BLaER1 (cell line): ENCODE measurements at regions not wholly inside any gene's neighbourhood (a gene's known extent, or its start where the extent isn't known, plus 50 kb on each side); places are given as distances from the start of the nearest gene placed in this dataset.

Experiments used
- H3K27ac ChIP-seq: shearing (Covaris generic); formaldehyde crosslinking; 2 replicates; pipeline ENCODE4 v1.8.1; 2022
- H3K27me3 ChIP-seq: shearing (Covaris generic); formaldehyde crosslinking; 2 replicates; pipeline ENCODE4 v1.8.1; 2022
- H3K36me3 ChIP-seq: shearing (Covaris generic); formaldehyde crosslinking; 2 replicates; pipeline ENCODE4 v1.8.1; 2022
- H3K4me1 ChIP-seq: shearing (Covaris generic); formaldehyde crosslinking; 2 replicates; pipeline ENCODE4 v1.8.1; 2022
- H3K4me2 ChIP-seq: shearing (Covaris generic); formaldehyde crosslinking; 2 replicates; pipeline ENCODE4 v1.8.1; 2022
- H3K4me3 ChIP-seq: shearing (Covaris generic); formaldehyde crosslinking; 2 replicates; pipeline ENCODE4 v1.8.1; 2022
- H3K9ac ChIP-seq: shearing (Covaris generic); formaldehyde crosslinking; 2 replicates; pipeline ENCODE4 v1.8.1; 2022
- H3K9me3 ChIP-seq: shearing (Covaris generic); formaldehyde crosslinking; 2 replicates; pipeline ENCODE4 v1.8.1; 2022
- H4K20me1 ChIP-seq: shearing (Covaris generic); formaldehyde crosslinking; 2 replicates; pipeline ENCODE4 v1.8.1; 2022
- Cebpa-rat ChIP-seq: shearing (Covaris generic); IDR thresholded peaks from 2 replicates; pipeline ENCODE4 v1.8.1; 2022

GRCh38 chr9:108673386-108673785 is 182.4 kb downstream of the ACTL7B start:
- Histone ChIP-seq H3K27me3 (no peaks in the 10 kb centered on the region), H3K27ac (no peak overlapping the region)
- TF ChIP-seq Cebpa-rat = no peak

GRCh38 chr9:108672475-108673190 is 183.2 kb downstream of the ACTL7B start:
- H4K20me1 ChIP-seq = no peaks in the 10 kb centered on the region
- H3K27ac ChIP-seq = no peak overlapping the region

More at GRCh38 chr9:108673386-108673785, 182.4 kb downstream of the ACTL7B start:
- Histone ChIP-seq H3K4me1 (peaks cover 24% of the 10 kb centered on the region), H3K4me3 (no peak overlapping the region), H3K4me2 (no peak overlapping the region), H3K36me3 (no peaks in the 10 kb centered on the region), H4K20me1 (no peaks in the 10 kb centered on the region), H3K9ac (no peak overlapping the region), H3K9me3 (no peaks in the 10 kb centered on the region)

GRCh38 chr9:108671794-108672193 is 184.0 kb downstream of the ACTL7B start:
- H3K9ac ChIP-seq = no peak overlapping the region
- H3K27me3 ChIP-seq = no peaks in the 10 kb centered on the region
- no peaks in the 10 kb centered on the region for H3K36me3 ChIP-seq
- peaks cover 20% of the 10 kb centered on the region for H3K4me1 ChIP-seq
- no peak overlapping the region for H3K4me2 ChIP-seq
- no peak for TF ChIP-seq Cebpa-rat
- no peak overlapping the region for H3K27ac ChIP-seq
- H3K4me3 ChIP-seq = no peak overlapping the region
- H3K9me3 ChIP-seq = peaks cover 10% of the 10 kb centered on the region; the same call in 1 of the 2 replicates
- H4K20me1 ChIP-seq = no peaks in the 10 kb centered on the region

More at GRCh38 chr9:108672475-108673190, 183.2 kb downstream of the ACTL7B start:
- 0 out of 2 replicates have a peak, but pooled peaks cover 3% of the 10 kb centered on the region for H3K9me3 ChIP-seq
- no peak overlapping the region for H3K4me3 ChIP-seq
- no peaks in the 10 kb centered on the region for H3K36me3 ChIP-seq
- no peak overlapping the region for H3K9ac ChIP-seq
- H3K4me1 ChIP-seq = peaks cover 27% of the 10 kb centered on the region
- H3K4me2 ChIP-seq = no peak overlapping the region
- no peak for TF ChIP-seq Cebpa-rat
- H3K27me3 ChIP-seq = no peaks in the 10 kb centered on the region

GRCh38 chr9:108671176-108671575 is 184.6 kb downstream of the ACTL7B start:
- H3K4me2 ChIP-seq = no peak overlapping the region
- no peaks in the 10 kb centered on the region for H3K27me3 ChIP-seq
- TF ChIP-seq Cebpa-rat = no peak
- no peak overlapping the region for H3K9ac ChIP-seq
- no peaks in the 10 kb centered on the region for H4K20me1 ChIP-seq
- H3K4me1 ChIP-seq = peaks cover 16% of the 10 kb centered on the region
- no peak overlapping the region for H3K4me3 ChIP-seq
- peaks cover 10% of the 10 kb centered on the region; the same call in 1 of the 2 replicates for H3K9me3 ChIP-seq
- no peaks in the 10 kb centered on the region for H3K36me3 ChIP-seq
- H3K27ac ChIP-seq = no peak overlapping the region

- H3K4me2 ChIP-seq = peak overlapping the region; percentile 32
- no peak overlapping the region for H3K27ac ChIP-seq
- H3K9me3 ChIP-seq = peaks cover 10% of the 10 kb centered on the region; the same call in 1 of the 2 replicates
- H3K4me3 ChIP-seq = no peak overlapping the region
- peaks cover 36% of the 10 kb centered on the region for H3K4me1 ChIP-seq
- H3K9ac ChIP-seq = no peak overlapping the region
- no peaks in the 10 kb centered on the region for H3K36me3 ChIP-seq
- no peaks in the 10 kb centered on the region for H3K27me3 ChIP-seq
- H4K20me1 ChIP-seq = no peaks in the 10 kb centered on the region
- no peak for TF ChIP-seq Cebpa-rat
Measured at GRCh38 chr9:108668938-108669335, 186.8 kb downstream of the ACTL7B start.

- no peaks in the 10 kb centered on the region for H3K27me3 ChIP-seq
- no peaks in the 10 kb centered on the region for H4K20me1 ChIP-seq
- no peaks in the 10 kb centered on the region for H3K36me3 ChIP-seq
- H3K4me3 ChIP-seq = no peak overlapping the region
- H3K9me3 ChIP-seq = peaks cover 10% of the 10 kb centered on the region; the same call in 1 of the 2 replicates
- peak overlapping the region; percentile 32 for H3K4me2 ChIP-seq
- H3K4me1 ChIP-seq = peaks cover 42% of the 10 kb centered on the region
- no peak for TF ChIP-seq Cebpa-rat
- H3K27ac ChIP-seq = no peak overlapping the region; the same call in 1 of the 2 replicates
- no peak overlapping the region for H3K9ac ChIP-seq
Measured at GRCh38 chr9:108668191-108668937, 187.4 kb downstream of the ACTL7B start.

- H4K20me1 ChIP-seq = no peaks in the 10 kb centered on the region
- TF ChIP-seq Cebpa-rat = no peak
- H3K9ac ChIP-seq = no peak overlapping the region
- H3K27me3 ChIP-seq = no peaks in the 10 kb centered on the region
- H3K4me3 ChIP-seq = no peak overlapping the region
- no peak overlapping the region for H3K27ac ChIP-seq
- H3K4me1 ChIP-seq = peaks cover 58% of the 10 kb centered on the region
- H3K36me3 ChIP-seq = no peaks in the 10 kb centered on the region; the same call in 1 of the 2 replicates
- peak overlapping the region; percentile 49; the same call in 1 of the 2 replicates for H3K4me2 ChIP-seq
- H3K9me3 ChIP-seq = peaks cover 24% of the 10 kb centered on the region
Measured at GRCh38 chr9:108666240-108666784, 189.5 kb downstream of the ACTL7B start.

DNA sequence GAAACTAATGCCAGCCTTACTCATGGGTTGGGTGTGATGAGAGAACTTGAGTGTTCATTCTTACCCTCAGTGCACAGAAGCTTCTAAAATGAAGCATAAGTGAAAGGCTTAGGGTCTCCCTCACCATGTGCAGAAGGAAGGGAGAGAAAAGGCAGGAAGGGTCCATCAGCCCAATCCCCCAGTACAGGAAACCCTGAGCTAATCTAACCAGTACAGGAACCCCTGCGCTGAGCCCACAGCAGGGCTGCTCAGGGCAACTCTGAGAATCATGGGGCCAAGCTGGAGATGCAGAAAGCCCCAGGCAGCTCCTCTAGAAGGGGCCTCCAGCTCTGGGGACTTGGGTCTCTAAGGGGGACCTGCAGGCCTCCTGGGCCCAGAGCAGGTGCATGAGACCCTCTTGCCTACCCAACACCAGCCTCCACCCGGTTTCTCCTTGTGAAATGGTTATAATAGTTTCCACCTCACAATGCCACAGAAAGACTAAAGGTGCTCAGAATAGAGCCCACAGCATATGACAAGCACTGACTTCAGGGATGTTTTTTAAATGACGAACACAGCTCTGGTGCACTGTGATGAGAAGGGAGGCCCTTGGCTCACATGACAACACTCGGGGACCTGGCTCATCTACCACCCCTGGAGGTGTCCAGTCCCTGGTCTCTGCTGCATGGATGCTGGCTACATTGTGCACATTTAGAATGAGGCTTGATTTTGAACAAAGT is 190.1 kb downstream of the ACTL7B start:
- peaks cover under 1% of the 10 kb centered on the region; the same call in 1 of the 2 replicates for H3K36me3 ChIP-seq

More for the DNA sequence above, 190.1 kb downstream of the ACTL7B start:
- H3K4me2 ChIP-seq = peak overlapping the region; percentile 49
- H3K9me3 ChIP-seq = peaks cover 30% of the 10 kb centered on the region
- H3K9ac ChIP-seq = no peak overlapping the region
- no peak for TF ChIP-seq Cebpa-rat
- no peak overlapping the region for H3K4me3 ChIP-seq
- H3K27ac ChIP-seq = peak overlapping the region; percentile 52; the same call in 1 of the 2 replicates
- no peaks in the 10 kb centered on the region for H3K27me3 ChIP-seq
- H4K20me1 ChIP-seq = no peaks in the 10 kb centered on the region
- peaks cover 58% of the 10 kb centered on the region for H3K4me1 ChIP-seq
